ENCODE measurements at regions not wholly inside any gene's neighbourhood (a gene's known extent, or its start where the extent isn't known, plus 50 kb on each side); places are given as distances from the start of the nearest gene placed in this dataset.

GRCh38 chr3:178443634-178444033 is 92.6 kb upstream of the KCNMB2 start:
- TF ChIP-seq CTCF (conservative IDR thresholded peaks at IDR 0.05; ENCODE audit: low read depth) = no peak
- ChIA-PET POLR2A (ENCODE audit: low non-redundant PET) (no interaction called here), CTCF (interaction anchor here (0.5 to 0.7 kb wide), 4 partner anchors 11 to 526 kb away, joined by 3 to 4 read pairs (median 3); no protein-coding TSS in a partner anchor)
- no peak overlapping the region for H3K27ac ChIP-seq
- no peak for DNase-seq (ENCODE audit: low spot score)

- CTCF ChIA-PET = interaction anchor here (0.7 kb wide), 1 partner anchor 1591 kb away, joined by 4 read pairs; no protein-coding TSS in a partner anchor
- POLR2A ChIA-PET (ENCODE audit: low non-redundant PET) = no interaction called here
- H3K27ac ChIP-seq = no peak overlapping the region
- no peak for DNase-seq (ENCODE audit: low spot score)
- no peak for TF ChIP-seq CTCF (conservative IDR thresholded peaks at IDR 0.05; ENCODE audit: low read depth)
Observed at GRCh38 chr3:178445139-178445538, 91.1 kb upstream of the KCNMB2 start.

- ChIA-PET POLR2A (ENCODE audit: low non-redundant PET) (no interaction called here), CTCF (no interaction called here)
- no peak for TF ChIP-seq CTCF (conservative IDR thresholded peaks at IDR 0.05; ENCODE audit: low read depth)
- no peak for DNase-seq (ENCODE audit: low spot score)
- no peak overlapping the region for H3K27ac ChIP-seq
Observed at GRCh38 chr3:178446059-178446458, 90.2 kb upstream of the KCNMB2 start.

GRCh38 chr3:178450476-178450875 is 85.8 kb upstream of the KCNMB2 start:
- ChIA-PET CTCF (interaction anchor here (0.6 kb wide), 1 partner anchor 465 kb away, joined by 3 read pairs; no protein-coding TSS in a partner anchor), POLR2A (ENCODE audit: low non-redundant PET) (no interaction called here)
- no peak overlapping the region for H3K27ac ChIP-seq
- no peak for TF ChIP-seq CTCF (conservative IDR thresholded peaks at IDR 0.05; ENCODE audit: low read depth)
- DNase-seq (ENCODE audit: low spot score) = no peak

- DNase-seq (ENCODE audit: low spot score) = no peak
- no peak for TF ChIP-seq CTCF (conservative IDR thresholded peaks at IDR 0.05; ENCODE audit: low read depth)
- ChIA-PET POLR2A (ENCODE audit: low non-redundant PET) (no interaction called here), CTCF (no interaction called here)
- no peak overlapping the region for H3K27ac ChIP-seq
Observed at GRCh38 chr3:178451799-178452198, 84.4 kb upstream of the KCNMB2 start.

GRCh38 chr3:178454726-178455125 is 81.5 kb upstream of the KCNMB2 start:
- POLR2A ChIA-PET (ENCODE audit: low non-redundant PET) = no interaction called here
- CTCF ChIA-PET = interaction anchor here (0.6 to 1.0 kb wide), 2 partner anchors 18 to 518 kb away, joined by 3 to 6 read pairs; no protein-coding TSS in a partner anchor
- no peak for TF ChIP-seq CTCF (conservative IDR thresholded peaks at IDR 0.05; ENCODE audit: low read depth)
- no peak for DNase-seq (ENCODE audit: low spot score)
- H3K27ac ChIP-seq = no peak overlapping the region

- ChIA-PET CTCF (no interaction called here), POLR2A (ENCODE audit: low non-redundant PET) (no interaction called here)
- no peak overlapping the region for H3K27ac ChIP-seq
- TF ChIP-seq CTCF (conservative IDR thresholded peaks at IDR 0.05; ENCODE audit: low read depth) = no peak
- no peak for DNase-seq (ENCODE audit: low spot score)
Observed at GRCh38 chr3:178455226-178455625, 81.0 kb upstream of the KCNMB2 start.

Measured in RWPE1 (cell line).